ENCODE measurements at regions not wholly inside any gene's neighbourhood (a gene's known extent, or its start where the extent isn't known, plus 50 kb on each side); places are given as distances from the start of the nearest gene placed in this dataset.

DNA sequence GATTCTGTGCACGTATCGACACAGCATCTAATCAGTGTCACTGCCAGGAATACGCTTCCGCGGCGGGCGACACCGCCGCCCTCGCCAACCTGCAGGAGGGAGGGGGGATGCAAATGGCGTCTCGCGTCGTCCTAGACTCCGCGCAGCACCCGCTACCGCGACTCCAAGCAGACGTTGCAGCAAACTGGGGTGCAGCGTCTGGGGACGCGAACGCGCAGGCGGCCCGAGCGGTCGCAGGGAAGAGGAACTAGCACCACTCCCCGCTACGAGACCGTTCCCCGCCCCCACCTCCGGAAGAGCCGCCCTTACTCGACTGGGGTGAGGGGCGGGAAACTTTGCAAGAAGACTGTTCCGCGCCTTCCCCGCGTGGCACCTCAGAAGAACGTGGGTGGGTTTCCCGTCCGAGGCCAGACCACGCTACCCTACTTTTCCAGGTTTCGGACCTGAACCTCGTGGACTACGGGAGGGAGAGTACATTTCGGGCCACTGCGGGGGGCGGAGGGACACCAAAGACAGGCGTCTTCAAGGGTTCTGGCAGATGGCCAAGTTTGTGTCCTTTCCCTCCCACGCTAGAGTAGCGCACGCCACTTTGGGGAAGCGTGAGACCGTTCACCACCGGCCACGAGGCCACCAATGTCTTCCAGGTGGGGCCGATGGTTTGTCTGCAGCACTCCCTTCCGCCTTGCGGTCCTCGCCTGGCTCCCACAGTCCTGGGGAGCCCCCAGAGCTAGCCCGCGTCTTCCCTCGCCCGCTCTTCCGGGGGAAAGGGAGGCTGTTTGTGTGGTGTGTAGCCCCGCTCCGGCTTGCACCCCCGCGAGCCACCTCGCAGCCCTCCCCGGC lies 78.0 kb upstream of the BCOR start:
- DNase-seq = peak; percentile 61

DNA sequence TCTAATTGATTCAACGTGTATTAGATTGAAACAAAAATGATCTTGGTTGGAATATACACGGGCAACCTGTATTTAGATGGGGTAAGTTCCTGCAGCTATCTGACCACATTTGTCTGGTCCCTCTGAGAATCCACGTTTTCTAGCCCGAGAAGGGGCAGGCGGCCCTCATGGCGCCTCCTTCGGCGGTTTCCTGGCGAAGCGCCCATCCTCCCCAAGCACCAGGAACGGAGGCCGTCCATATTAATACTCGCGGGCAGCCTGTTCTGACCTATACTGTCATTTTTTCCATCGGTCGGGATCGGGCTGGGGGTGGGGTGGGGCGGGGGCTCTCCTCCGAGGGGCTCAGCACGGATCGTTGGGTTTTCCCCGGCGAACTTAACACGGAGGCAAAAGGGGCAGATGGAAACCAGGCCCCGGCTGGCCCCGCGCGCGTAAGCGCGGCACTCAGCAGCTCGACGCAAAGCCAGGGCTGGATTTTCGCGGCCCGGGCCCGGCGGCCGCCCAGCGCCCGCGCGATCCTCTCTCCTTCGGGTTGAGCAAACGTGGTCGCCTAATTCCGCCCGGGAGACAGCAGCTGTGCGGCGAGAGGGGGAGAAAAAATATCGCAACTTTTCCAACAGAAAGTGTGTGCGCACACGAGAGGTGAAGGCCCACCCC lies 77.2 kb upstream of the BCOR start:
- DNase-seq = peak; percentile 65

DNA sequence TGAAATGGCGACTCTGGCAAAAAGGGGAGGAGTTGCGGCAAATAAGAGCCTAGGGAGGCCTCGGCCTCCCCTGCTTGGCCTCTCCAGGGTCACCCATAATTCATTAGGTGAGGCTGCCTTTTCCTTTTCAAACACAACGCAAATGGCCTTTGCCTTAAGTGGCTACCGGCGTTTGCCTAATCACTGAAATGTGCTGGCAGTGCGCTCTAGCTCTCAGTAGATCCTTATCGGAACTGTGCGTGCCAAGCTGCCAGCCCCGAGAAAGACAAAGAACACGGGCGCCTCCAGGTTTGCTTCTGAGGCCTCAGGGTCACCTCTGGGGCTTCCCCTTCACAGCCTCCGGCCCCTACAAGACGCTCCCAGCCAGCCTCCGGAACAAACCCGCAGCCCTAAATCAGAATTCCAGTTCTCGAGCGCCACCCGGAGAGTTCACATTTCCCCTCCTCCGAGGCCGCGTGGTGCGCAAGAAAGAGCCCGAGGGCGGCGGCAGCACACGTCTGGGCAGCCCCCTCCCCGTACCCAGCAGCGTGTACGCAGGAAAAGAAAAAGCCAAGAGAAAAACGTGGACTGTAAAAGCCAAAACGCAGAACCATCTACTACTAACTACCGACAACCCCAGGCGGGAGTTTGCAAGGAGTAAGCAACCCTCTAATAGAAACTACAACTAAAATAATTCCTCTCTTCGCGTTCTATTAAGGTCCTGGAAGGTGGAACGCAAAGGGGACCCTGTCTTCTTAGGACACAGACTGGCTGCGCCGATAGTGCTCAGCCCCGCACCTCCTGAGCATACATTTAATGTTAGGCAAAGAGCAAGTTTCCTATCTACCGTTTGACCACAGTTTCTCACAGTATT lies 76.5 kb upstream of the BCOR start:
- DNase-seq = peak; percentile 47

DNA sequence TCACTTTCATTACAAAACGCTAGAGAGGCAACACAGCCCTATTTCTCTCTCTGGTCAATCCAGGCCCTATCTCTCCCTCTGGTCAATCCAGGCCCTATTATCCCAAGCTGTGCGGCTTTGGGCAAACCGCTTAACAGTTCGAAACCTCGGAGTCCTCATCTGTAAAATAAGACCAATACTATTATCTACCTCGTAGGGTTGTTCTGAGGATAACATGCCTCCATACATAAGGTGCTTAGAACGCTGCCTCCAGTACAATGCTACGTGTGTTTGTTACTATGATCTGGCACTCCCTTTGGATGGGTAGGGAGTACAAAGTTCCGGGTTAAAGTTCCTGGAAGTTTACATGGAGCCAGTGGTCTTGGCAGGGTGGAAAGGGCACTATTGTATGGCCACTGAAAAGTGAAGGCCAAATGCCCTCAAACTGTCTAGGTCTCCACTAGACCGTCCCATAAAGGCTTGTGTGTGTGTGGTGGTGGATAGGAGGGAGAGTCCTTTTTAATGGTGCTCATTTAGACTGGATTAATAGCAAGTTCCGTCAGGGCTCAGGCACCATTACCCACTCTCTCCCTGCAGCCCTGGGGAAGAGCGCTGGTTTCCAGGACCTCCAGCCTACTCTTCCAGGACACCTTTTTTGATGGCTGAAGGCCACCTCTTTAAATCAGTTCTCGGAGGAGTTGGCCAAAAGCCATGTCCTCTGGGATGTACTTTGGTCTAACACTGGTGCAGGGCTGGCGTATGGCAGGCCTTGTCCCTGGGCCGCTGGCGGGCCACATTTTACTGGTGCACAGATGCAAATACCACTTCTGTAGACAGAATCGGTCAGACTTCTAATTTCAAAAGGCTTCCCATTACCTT lies 75.6 kb upstream of the BCOR start:
- no peak for DNase-seq

DNA sequence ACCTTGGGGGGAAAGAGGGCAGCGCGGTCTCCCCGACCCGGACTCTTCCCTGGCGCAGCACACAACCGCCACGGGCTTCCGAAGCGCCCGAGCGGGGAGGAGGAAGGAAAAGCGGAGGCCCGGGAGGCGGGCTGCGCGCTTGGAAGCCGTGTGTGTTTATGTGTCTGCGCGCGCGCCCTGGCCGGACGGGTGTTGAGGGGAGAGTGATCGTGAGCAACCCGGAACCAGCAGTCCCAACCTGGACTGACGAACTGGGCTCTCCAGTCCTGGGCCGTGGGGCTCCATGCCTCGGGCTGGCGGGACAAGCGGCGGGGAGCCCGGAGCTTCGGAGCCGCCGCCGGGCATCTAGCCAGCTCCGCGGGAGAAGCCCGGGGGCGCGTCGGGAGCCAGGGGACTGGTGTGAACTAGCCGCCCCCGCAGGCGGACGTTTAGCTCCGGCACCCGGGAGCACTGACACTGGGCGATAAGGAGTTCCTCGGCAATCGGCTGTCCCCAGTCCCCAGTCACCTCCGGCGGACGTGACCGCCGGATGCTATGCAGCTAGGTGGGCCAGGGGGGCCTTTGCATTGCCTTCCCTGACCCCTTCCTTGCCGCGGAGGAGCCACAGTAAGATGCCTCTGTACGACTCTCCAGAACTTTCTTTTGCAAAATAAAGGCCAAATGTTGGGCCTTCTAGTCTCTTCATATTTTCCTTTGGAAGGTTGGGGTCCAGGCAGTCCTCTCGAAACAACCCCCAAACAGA lies 74.8 kb upstream of the BCOR start:
- peak; percentile 51 for DNase-seq

DNA sequence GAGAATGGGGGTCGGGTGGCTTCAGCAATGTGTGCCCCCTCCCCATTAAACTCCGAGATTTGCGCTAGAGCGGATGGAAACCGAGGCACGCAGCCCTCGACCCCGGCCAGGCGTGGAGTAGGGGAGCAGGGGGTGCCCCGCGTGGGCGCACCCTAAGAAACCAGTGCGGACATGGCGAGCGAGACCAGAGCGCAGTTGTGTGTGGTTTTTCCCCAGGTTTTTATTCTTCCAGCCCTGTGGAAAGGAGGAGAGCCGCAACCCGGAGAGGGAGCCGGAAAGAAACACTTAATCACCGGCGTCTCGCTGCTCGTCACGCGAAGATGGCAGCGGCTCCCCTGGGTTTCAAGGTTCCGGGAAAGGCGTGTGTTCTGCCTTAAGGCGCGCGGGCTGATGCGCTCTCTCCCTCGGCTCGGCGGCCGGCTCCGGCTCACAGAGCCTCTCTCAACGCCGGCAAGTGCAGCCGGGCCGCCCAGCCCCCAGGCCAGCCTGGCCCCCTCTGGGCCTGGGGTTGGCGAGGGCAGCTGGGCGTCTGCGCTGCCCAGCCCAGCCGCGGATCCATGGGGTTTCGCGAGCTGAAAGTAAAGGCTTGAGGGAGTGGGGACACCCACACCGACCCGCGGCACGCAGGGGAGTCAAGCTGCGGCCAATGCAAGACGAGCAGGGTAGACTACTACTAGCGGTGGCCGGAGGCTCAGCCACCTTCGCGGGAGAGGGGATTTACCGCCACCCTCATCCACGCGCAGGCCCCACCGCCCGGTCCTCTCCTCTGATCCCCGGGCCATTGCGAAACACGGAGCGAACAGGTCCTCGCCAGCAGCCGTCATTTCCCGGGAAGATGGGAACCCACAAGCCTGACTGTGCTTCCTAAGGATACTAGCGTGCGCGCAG lies 74.0 kb upstream of the BCOR start:
- peak; percentile 60 for DNase-seq

DNA sequence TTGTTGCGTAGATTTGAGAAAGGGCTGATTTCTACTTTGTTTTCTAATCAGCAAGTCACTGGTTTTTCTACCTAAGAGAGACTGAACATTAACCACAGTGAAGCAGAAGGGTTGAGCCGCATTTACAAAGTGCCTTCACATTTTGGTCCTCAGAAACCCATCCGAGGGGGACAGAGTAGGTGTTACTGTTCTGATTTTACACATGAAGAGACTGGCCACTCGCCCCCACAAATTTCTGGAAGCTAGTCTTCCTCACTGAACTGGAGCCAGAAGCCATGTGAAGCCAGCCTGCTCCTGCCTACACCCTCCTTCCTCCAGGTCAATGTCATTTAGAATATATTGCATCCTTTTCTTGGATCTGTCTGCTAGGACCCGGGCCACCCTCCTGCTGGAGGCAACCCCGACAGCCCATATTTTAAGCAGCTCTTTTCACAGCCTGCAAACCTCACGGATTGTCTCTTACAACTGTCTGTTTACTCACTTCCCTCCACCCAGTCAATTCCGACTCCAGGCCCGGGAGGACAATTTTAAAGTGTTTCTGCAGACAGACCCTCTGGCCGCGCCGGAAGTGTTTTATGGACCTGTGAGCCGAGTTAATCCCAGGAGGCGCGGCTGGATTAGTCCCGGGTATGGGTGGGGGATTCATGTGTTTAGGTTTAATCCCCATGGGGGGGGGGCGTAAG lies 73.2 kb upstream of the BCOR start:
- peak; percentile 33 for DNase-seq

DNA sequence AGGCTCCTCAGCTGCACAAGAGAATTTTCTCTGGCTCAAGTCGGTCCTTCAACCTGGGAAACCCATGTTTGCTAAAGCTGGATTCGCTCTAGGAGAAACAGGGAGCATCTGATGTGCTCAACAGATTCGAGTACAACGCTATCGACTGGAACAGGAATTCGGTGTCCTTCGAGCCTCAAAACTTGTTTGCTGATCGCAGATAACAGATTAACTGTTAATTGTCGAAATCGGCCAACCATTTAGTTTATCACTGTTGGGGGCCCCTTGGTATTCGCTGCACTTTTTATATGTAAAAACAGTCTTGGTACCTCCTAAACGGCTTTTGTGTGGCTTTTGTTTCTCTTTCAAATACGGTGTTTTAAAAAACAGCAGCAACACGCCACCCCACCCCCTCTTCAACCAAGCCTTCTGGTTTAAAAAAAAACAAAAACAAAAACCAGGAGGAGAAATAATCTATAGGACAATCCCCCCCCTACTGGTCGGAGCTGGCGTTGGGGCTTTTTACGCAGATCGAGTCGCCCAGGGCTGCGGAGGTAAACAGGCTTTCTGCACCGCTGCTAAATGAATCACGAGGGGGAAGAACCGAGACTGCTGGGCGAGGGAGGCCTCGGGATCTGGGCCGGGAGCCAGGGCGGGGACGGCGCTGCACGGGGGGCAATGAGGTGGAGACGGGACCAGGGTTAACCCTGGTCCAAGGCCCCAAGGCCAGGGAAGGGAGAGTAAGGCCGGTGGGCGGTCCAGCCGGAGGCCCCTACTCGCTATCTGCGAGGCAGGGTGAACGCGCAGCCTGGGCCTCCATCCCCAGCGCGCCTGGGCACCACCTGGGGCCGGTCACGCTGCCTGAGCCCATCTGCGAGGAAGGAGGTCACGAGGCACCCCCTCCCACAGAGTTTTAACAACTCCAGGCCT lies 71.7 kb upstream of the BCOR start:
- peak; percentile 89 for DNase-seq

DNA sequence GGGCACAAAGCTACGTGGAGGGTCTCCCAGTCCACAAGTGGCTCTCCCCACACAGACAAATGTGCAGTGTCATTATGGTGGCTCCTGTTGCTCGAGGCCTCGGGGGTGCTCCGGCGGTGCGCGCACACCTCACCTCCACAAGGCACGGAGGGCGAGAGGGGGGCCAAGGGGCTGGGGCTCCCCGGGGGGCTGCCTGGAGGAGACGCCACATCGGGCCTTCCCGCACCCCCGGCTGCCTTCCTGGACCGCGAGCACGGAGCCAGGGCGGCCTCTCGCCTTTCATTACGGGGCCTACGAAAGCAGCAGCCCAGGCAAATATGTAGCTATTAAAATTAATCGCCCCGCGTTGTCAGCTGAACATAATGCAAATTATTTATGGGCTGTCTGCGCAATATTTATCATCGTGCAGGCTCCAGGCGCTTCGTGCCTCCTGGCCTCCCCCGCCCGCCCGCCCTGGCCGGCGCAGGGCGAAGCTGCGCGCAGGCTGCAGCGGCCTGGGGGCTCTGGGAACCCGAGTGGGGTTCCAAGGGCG lies 70.8 kb upstream of the BCOR start:
- DNase-seq = no peak

DNA sequence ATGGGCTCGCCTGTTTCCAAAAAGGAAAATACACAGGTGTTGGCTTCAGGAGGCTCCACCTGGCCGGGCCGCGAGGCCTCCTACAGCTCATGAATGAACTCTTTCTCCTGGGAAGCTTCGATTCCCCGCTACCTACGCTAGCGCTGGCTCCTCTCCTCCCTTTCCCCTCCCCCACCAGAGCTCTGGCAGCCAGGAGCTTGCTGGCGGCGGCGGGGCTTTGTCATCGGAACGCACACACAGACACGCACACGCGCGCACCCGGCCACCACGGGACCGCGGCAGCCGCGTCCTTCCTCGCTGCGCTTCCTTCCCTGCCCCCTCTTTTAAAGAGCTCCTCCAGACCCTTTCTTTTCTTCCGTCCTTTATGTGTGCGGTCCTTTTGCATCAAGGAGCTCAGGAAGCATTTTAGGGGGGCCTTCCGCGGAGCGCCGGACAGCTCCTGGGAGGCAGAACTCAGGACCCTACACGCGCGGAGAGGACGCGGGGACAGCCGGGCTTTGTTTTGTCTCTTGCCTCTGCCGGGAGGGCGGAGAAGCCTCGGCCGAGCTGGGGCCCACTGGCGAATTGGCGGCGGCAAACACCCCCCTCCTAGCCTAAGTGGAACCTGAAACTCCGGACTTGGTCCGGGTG lies 70.2 kb upstream of the BCOR start:
- DNase-seq = no peak

DNA sequence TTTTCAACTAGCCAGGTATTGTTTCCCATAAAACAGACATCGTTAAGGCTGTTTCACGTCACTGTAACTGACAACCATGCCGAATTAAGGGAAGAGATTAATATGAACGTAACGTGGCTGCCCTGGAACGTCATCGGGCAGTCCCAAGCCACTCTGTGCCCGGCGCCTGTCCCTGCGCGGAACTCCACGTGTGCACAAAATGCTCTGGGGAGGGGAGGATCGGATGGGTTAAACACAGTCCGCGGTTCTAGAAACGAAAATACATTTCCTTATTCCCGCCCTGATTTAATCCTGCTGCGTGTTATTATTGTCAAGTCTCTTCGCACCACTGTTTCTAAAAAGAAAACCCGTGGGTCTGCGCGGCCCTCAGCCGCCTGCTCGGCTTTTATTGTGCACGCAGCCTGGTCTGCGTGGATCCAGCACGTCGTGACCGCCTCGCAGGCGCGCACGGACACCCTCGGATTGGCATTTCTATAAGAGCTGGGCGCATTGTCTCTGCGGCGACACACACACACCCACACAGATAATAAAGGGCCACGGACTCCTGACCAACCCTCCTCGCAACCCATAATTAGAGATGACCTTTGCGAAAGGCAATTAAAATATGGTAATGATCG lies 69.6 kb upstream of the BCOR start:
- no peak for DNase-seq

DNA sequence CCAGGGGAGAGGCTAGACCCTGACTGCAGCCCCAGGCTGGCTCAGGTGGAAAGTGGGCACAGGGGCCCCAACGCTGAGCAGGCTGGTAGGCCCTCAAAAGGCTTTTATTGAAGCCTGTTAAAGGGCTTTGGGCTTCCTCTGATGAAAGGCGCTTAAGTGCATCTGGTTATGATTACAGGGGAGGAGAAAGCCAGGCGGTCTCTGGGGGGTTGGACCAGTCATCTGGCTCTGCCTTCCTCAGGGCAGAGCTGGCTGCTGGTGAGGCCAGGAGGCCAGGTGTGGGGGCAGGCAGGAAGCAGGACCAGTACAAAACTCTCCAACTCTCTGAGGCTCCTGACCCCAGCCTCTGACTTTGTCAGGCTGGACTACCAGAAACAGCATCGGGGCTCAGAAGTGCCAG lies 68.8 kb upstream of the BCOR start:
- peak; percentile 76 for DNase-seq

DNA sequence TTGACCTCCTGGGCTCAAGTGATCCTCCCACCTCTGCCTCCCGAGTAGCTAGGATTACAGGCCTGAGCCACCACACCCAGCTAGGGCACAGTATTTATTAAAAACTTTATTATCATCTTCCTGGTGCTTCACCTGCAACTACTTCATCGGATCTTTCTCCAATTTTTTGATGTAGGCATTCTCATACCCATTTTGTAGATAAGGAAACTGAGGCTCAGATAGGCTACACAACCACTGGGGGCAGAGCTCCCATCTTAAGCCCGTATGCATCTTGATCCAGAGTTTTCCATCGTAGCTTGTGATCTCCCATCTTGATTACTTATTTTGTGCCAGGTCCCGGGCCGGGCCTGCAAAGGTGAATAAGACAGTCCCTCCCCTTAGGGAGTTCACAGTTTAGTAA lies 68.1 kb upstream of the BCOR start:
- DNase-seq = no peak

DNA sequence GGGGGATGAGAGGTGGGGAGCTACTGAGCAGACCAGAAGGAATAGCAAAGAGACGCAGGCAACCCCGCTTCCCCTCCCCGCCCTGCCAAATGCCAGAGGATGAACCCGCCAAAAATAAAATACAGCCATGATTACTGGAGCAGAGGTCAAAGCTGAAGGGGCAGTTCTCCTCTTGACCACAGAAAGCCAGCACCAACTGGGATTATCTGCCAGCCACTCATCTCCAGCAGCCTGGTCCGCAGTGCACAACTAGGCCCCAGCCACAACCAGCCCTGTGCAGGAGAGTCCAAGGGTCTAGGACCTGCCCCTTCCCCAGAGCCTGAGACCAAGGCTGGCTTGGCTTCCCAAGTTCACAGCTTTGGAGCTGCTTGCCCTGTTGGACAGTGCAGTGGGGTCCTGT lies 67.4 kb upstream of the BCOR start:
- no peak for DNase-seq

DNA sequence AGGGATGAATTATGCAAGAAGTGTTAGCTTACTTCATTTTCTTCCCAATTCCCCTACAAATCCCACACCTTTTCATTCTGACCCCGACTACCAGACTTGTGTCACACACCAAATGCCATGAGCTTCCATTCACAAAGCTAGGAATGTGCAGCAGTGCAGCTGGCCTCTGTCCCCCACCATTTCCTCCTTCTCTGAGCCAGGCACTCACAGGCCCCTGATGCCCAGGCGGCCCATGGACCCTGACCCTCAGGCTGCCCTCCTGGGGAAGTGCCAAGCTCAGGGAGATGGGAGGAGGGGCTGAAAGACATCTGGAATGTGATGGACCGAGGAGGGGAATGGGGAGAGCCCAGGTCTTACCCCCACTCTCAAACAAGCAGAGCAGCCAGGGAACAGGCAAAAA lies 67.0 kb upstream of the BCOR start:
- no peak for DNase-seq

DNA sequence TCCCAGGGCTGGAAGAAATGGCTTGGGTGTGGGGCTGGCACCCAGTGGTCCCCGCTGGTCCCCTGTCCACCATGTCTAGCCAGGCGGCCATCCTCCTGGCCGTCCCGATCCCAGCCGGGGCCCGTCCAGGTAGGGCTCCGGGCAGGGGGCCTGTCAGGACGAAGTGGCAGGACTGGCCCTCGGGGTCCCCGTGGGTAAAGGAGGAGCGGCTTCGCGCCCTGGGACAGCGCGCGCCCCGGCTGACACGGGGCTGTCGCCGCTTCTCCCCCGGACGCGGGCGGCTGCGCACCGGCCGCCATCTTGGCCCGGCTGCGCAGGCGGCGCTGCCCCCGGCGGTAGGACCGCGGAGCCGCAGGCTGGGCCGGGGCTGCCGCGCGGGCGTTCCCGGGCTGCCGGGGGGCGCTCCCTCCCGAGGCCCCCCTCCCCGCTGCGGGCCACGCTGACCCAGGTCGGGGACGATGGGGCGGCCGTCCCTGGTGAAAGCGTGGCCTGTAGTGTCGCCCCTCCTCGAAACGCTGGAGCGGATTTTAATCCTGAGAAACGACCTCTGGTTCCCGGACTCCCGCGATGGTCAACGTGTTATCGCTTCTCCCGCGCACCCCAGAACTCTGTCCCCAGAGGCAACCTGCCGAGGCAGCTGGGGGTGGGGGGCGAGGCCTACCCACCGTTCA lies 60.4 kb upstream of the BCOR start:
- no peak for DNase-seq

Measured in fibroblast of skin of right biceps (primary cell).